Nephron progenitor cell (in vitro differentiated cells): ENCODE measurements at regions not wholly inside any gene's neighbourhood (a gene's known extent, or its start where the extent isn't known, plus 50 kb on each side); places are given as distances from the start of the nearest gene placed in this dataset.

Source experiments
- DNase-seq: peaks from one replicate; pipeline ENCODE4 v3.0.0; 2021
- H3K27ac Mint-ChIP-seq: 2 replicates; pipeline ENCODE4 v1.8.0; 2021; ENCODE audit warnings: mild to moderate bottlenecking, moderate library complexity, mixed read lengths
- H3K27me3 Mint-ChIP-seq: 2 replicates; pipeline ENCODE4 v1.8.0; 2021; ENCODE audit warnings: mild to moderate bottlenecking, low read depth, mixed read lengths; ENCODE audit not compliant: poor library complexity
- H3K36me3 Mint-ChIP-seq: 2 replicates; pipeline ENCODE4 v1.8.0; 2021; ENCODE audit warnings: low read depth, mixed read lengths
- H3K4me1 Mint-ChIP-seq: 2 replicates; pipeline ENCODE4 v1.8.0; 2021; ENCODE audit warnings: mixed read lengths
- H3K4me3 Mint-ChIP-seq: 2 replicates; pipeline ENCODE4 v1.8.0; 2021; ENCODE audit warnings: mild to moderate bottlenecking, moderate library complexity, mixed read lengths
- H3K9me3 Mint-ChIP-seq: 2 replicates; pipeline ENCODE4 v1.8.0; 2021; ENCODE audit warnings: mild to moderate bottlenecking, moderate library complexity, mixed read lengths
- CTCF ChIP-seq: fragments of 200-600 bp; sonication (generic); IDR thresholded peaks from 2 replicates; pipeline ENCODE4 v1.5.0; 2021; ENCODE audit warnings: antibody characterized with exemption

GRCh38 chr5:12757035-12757434, 852.8 kb upstream of the CTNND2 start:
- Mint-ChIP-seq H3K9me3 (no peaks in the 10 kb centered on the region), H3K4me1 (no peaks in the 10 kb centered on the region), H3K4me3 (no peak overlapping the region), H3K27me3 (no peaks in the 10 kb centered on the region), H3K27ac (no peak overlapping the region), H3K36me3 (no peaks in the 10 kb centered on the region)
- DNase-seq: no peak
- TF ChIP-seq CTCF: no peak

GRCh38 chr5:12745537-12745936, 841.3 kb upstream of the CTNND2 start:
- no peaks in the 10 kb centered on the region for H3K4me1 Mint-ChIP-seq
- no peaks in the 10 kb centered on the region for H3K36me3 Mint-ChIP-seq
- TF ChIP-seq CTCF: no peak
- no peaks in the 10 kb centered on the region for H3K9me3 Mint-ChIP-seq
- H3K27ac Mint-ChIP-seq: no peak overlapping the region
- H3K27me3 Mint-ChIP-seq: no peaks in the 10 kb centered on the region
- no peak for DNase-seq
- H3K4me3 Mint-ChIP-seq: no peak overlapping the region

- Mint-ChIP-seq H3K9me3 (no peaks in the 10 kb centered on the region), H3K27me3 (no peaks in the 10 kb centered on the region)
- DNase-seq: no peak
These were observed 839.3 kb upstream of the CTNND2 start for GRCh38 chr5:12743582-12743981.

GRCh38 chr5:12730354-12730753, 826.1 kb upstream of the CTNND2 start:
- no peak for TF ChIP-seq CTCF
- DNase-seq: no peak
- Mint-ChIP-seq H3K36me3 (no peaks in the 10 kb centered on the region), H3K9me3 (peaks cover 25% of the 10 kb centered on the region), H3K4me1 (no peaks in the 10 kb centered on the region), H3K27ac (no peak overlapping the region), H3K27me3 (no peaks in the 10 kb centered on the region), H3K4me3 (no peak overlapping the region)

More at GRCh38 chr5:12743582-12743981, 839.3 kb upstream of the CTNND2 start:
- no peak overlapping the region for H3K27ac Mint-ChIP-seq
- H3K4me3 Mint-ChIP-seq: no peak overlapping the region
- no peaks in the 10 kb centered on the region for H3K36me3 Mint-ChIP-seq
- TF ChIP-seq CTCF: no peak
- no peaks in the 10 kb centered on the region for H3K4me1 Mint-ChIP-seq

- H3K4me1 Mint-ChIP-seq: no peaks in the 10 kb centered on the region
- no peak for TF ChIP-seq CTCF
- no peak overlapping the region for H3K4me3 Mint-ChIP-seq
- DNase-seq: no peak
- H3K27ac Mint-ChIP-seq: no peak overlapping the region
- H3K27me3 Mint-ChIP-seq: no peaks in the 10 kb centered on the region
- H3K36me3 Mint-ChIP-seq: no peaks in the 10 kb centered on the region
- no peaks in the 10 kb centered on the region for H3K9me3 Mint-ChIP-seq
These were observed 812.4 kb upstream of the CTNND2 start for GRCh38 chr5:12716664-12717063.

- TF ChIP-seq CTCF: no peak
- DNase-seq: no peak
- H3K4me1 Mint-ChIP-seq: peaks cover 5% of the 10 kb centered on the region
- H3K27ac Mint-ChIP-seq: no peak overlapping the region
- no peaks in the 10 kb centered on the region for H3K27me3 Mint-ChIP-seq
- H3K4me3 Mint-ChIP-seq: no peak overlapping the region
- H3K9me3 Mint-ChIP-seq: no peaks in the 10 kb centered on the region
- H3K36me3 Mint-ChIP-seq: no peaks in the 10 kb centered on the region
These were observed 803.3 kb upstream of the CTNND2 start for GRCh38 chr5:12707560-12707959.
